Left forelimb (tissue), 1 donor: ENCODE measurements at regions not wholly inside any gene's neighbourhood (a gene's known extent, or its start where the extent isn't known, plus 50 kb on each side); places are given as distances from the start of the nearest gene placed in this dataset.
"Not testable (repeated sequence)": the region's sequence is repeated elsewhere in the genome, so short reads cannot be mapped to it uniquely, and the experiment has no call there.

Source experiments
- DNase-seq: peaks from one replicate; pipeline ENCODE4 v3.0.0-alpha.2; 2018; ENCODE audit warnings: low spot score

GRCh38 chr9:6160579-6160978, 55.0 kb upstream of the IL33 start:
- no peak for DNase-seq

DNA sequence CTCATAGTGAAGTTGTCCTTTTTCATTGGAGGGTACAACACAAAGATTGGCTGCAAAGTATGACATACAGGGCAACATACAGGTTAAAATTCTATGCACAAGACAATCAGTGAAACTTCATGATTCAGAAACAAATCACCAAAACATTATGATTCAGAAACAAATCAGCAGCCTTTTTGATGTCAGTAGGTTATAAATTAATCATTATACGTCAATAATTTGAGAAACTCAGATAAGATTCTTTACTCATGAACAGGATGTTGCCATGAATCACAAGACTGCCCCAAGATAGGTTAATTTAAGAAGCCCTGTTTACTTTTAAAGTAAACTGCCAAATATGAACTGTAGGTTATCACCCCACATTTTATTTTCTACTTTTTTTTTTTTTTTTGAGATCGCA, 62.2 kb upstream of the IL33 start:
- DNase-seq: no peak

- no peak for DNase-seq
Observed at GRCh38 chr9:6152788-6153187, 62.8 kb upstream of the IL33 start.

- no peak for DNase-seq
Observed at GRCh38 chr9:6150483-6150882, 65.1 kb upstream of the IL33 start.

DNA sequence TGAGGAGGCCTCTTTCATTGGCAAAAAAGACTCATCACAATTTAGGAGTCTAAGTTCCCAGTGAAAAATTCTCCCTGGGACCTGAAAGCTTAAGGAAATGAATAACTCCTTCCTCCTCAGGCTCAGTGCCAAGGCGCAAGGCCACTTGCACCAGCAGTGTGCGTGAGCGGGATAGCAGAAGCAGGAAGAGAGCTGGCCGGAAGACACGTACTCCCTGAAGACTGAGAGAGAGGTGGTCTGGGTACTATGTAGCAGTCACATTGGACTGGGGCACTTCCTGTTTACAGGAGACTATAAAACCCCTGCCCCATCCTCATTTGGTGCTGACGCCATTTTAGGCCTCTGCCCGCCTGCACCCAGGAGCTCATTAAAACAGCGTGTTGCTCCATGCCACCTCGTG, 66.3 kb upstream of the IL33 start:
- DNase-seq: no peak

GRCh38 chr9:6147846-6148245, 67.8 kb upstream of the IL33 start:
- no peak for DNase-seq

DNA sequence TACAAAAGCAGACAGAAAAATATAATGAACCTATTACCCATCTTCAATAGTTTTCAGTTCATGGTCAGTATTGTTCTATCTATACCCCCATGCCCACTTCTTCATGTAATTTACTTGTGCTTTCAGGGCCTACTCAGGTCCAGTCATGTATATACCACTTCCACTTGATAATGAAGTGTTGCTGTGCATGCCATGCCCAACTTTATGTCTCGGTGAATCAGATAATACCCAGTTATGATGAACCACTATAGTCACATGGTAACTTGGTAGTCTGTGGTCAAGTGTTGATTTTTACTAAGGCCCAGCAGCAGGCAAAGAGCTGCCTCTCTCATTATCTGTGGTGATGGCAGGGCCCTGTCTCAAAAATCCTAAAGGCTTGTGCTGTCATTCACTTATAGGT, 70.7 kb upstream of the IL33 start:
- no peak for DNase-seq

- no peak for DNase-seq
Observed at GRCh38 chr9:6142799-6143454, 72.7 kb upstream of the IL33 start.

- not testable (repeated sequence) for DNase-seq
Observed at GRCh38 chr9:6135780-6136179, 79.8 kb upstream of the IL33 start.

GRCh38 chr9:6134661-6135180, 80.9 kb upstream of the IL33 start:
- DNase-seq: no peak

DNA sequence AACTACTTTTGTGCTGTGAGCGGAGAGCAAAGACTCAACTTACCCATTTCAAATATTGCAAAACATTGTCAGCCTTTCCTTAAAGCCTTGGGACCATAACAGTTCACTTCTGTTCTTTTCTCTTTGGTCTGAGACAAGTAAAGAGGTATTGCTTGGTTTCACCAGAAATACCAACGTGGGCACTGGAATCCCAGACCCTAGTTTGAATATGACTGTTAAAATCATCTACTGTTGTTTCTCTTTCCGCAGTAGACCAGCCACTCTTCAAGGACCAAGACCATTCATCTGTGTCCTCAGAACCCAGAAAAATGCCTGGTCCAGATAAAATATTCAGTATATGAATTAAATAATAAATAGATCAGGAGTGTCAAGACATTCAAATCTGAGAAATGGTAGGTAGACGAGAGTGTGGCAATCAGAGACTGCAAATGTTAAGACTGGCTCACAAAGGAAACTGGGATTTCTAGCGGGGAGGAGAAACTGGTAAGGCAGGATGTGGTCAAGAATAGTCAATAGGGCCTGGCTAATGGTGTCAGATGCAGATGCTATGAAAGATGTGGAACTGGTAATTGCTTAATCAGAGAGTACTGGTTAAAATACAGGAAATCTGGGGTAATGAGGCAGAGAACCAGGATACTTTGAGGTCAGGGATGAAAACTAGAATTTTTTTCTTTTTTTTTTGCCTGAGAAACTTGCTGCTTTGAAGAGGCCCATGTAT, 82.1 kb upstream of the IL33 start:
- no peak for DNase-seq

- DNase-seq: no peak
Observed at GRCh38 chr9:6132650-6133049, 83.0 kb upstream of the IL33 start.

- DNase-seq: no peak
Observed at GRCh38 chr9:6128030-6128429, 87.6 kb upstream of the IL33 start.

GRCh38 chr9:6126377-6126776, 89.2 kb upstream of the IL33 start:
- DNase-seq: no peak

GRCh38 chr9:6123416-6123815, 92.2 kb upstream of the IL33 start:
- no peak for DNase-seq

- no peak for DNase-seq
Observed at GRCh38 chr9:6121707-6122106, 93.9 kb upstream of the IL33 start.

GRCh38 chr9:6114424-6114823, 99.0 kb upstream of the RANBP6 start:
- no peak for DNase-seq

GRCh38 chr9:6113819-6114218, 98.4 kb upstream of the RANBP6 start:
- no peak for DNase-seq

- DNase-seq: no peak
Observed at GRCh38 chr9:6113312-6113711, 97.9 kb upstream of the RANBP6 start.

GRCh38 chr9:6109986-6110385, 94.6 kb upstream of the RANBP6 start:
- DNase-seq: no peak

DNA sequence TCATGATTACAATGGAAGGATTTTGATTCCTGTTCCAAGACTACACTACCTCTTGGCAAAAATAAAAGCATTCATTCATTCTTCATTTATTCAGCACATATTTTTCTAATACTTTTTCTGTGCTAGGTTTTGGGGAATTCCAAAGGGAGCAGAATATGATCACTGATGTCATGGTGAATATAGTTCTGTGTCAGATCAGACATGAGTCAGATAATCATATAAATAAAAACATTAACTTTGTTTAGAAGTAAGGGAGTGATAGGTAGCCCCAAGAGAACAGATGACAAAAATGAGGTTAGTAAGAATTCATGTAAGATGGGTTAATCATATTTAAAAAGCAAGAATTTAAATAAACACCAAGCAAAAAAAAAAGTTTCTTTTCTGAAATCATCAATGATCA, 94.1 kb upstream of the RANBP6 start:
- no peak for DNase-seq

DNA sequence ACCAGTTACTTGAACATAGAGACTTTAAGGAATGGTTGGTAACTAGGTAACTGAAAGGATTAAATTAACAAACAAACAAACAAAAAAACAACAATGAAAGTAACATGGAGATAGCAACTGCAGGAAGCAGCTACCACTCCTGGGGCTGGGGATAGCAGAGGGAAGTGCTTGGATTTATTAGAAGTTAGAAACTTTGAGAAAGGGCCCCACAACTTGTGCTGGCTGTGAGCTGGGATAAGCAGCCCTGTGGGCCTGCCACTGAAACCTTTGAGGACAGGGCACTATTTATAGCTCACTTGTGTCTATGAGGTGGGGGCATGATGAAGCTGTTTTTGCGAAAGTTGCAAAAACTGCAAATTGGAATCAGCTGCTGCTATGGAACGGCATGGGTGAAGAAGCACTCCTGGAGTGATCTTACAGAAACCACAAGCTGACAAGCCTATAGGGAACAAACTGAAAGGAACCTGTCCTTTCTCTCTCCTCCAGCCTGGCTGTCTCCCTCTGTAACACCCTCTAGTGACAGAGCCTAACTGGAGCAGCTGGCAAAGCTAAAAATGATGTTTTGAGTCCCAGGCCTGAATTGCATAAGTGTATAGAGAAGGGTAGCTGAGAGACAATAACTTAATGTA, 91.4 kb upstream of the RANBP6 start:
- DNase-seq: no peak

- DNase-seq: no peak
Observed at GRCh38 chr9:6105738-6106137, 90.3 kb upstream of the RANBP6 start.
